Heart left ventricle (tissue), 13 donors: ENCODE measurements at regions not wholly inside any gene's neighbourhood (a gene's known extent, or its start where the extent isn't known, plus 50 kb on each side); places are given as distances from the start of the nearest gene placed in this dataset.

Experiments used
- CTCF ChIP-seq, 12 donors: fragments of 200-600 bp; sonication (generic) in 4 of 12; IDR thresholded peaks; one replicate each; pipeline versions ENCODE4 v1.5.0 to v1.8.0; 2018 to 2022; ENCODE audit warnings: antibody characterized with exemption in 12 of 12, mild to moderate bottlenecking in 5 of 12
- POLR2A ChIP-seq, 2 donors: fragments of 450-650 bp; IDR thresholded peaks; one replicate each; pipeline ENCODE4 v1.6.1; 2017; ENCODE audit warnings: antibody characterized with exemption in 2 of 2, mild to moderate bottlenecking in 2 of 2, moderate library complexity in 2 of 2
- donor health status: ischemic (EF 13 %, LVEDD 7.1; RV severe dilation, severe dysfunction).
- donor health status: DM: no; HTN: yes; CAD: no.
- donor health status: DM: no; HTN: no; CAD: no.
- donor health status: ischemic (EF 25% LVEDD 6.9; RV normal size, moderate dysfunction).
- donor health status: ischemic (EF 25% LVEDD 5.7; RV mildly dilated, moderate dysfunction).
- donor health status: ischemic (EF 35%, LVEDD 5.7; RV mildly dilated, moderate dysfunction).
- donor health status: nonischemic (EF 11% LVEDD 7.7; RV severe dilation, severe dysfunction).
- donor health status: DM: yes; HTN: yes; CAD: no.
- donor health status: PGD.
- donor health status: ischemic (EF 29% LVEDD 5.4; RV normal size, mild dysfunction).
- donor health status: nonischemic (EF 23%, LVEDD 6.1; RV moderate dilation, normal function).

GRCh38 chr2:62568983-62569837, 63.2 kb upstream of the TMEM17 start:
- no peak for TF ChIP-seq CTCF (IDR thresholded peaks at IDR 0.05)
- TF ChIP-seq POLR2A (IDR thresholded peaks at IDR 0.05), result no peak
